HFFc6 (cell line): ENCODE measurements at regions not wholly inside any gene's neighbourhood (a gene's known extent, or its start where the extent isn't known, plus 50 kb on each side); places are given as distances from the start of the nearest gene placed in this dataset.

Experiments
- DNase-seq: peaks from one replicate; pipeline ENCODE4 v3.0.0-alpha.2; 2018
- H3K27ac Mint-ChIP-seq: 2 replicates; pipeline ENCODE4 v1.8.0; 2020; ENCODE audit warnings: mild to moderate bottlenecking, mixed read lengths
- H3K27me3 Mint-ChIP-seq: 2 replicates; pipeline ENCODE4 v1.8.0; 2021; ENCODE audit warnings: mild to moderate bottlenecking, moderate library complexity, mixed read lengths; ENCODE audit not compliant: insufficient read depth
- H3K36me3 Mint-ChIP-seq: 2 replicates; pipeline ENCODE4 v1.8.0; 2021; ENCODE audit warnings: low read depth, mixed read lengths
- H3K4me1 Mint-ChIP-seq: 2 replicates; pipeline ENCODE4 v1.8.0; 2020; ENCODE audit warnings: low read depth, mixed read lengths
- H3K4me3 Mint-ChIP-seq: 2 replicates; pipeline ENCODE4 v1.8.0; 2020; ENCODE audit warnings: mild to moderate bottlenecking, moderate library complexity, mixed read lengths
- H3K9me3 Mint-ChIP-seq: 2 replicates; pipeline ENCODE4 v1.8.0; 2020; ENCODE audit warnings: mild to moderate bottlenecking, mixed read lengths
- CTCF ChIP-seq: fragments of 200-600 bp; sonication (generic); IDR thresholded peaks from 2 replicates; pipeline ENCODE4 v1.5.0; 2021; ENCODE audit warnings: antibody characterized with exemption, mild to moderate bottlenecking

GRCh38 chr6:19524366-19525186 is 312.6 kb upstream of the ID4 start:
- Mint-ChIP-seq H3K4me3 (no peak overlapping the region), H3K27me3 (no peaks in the 10 kb centered on the region; the same call in 1 of the 2 replicates), H3K9me3 (no peaks in the 10 kb centered on the region; the same call in 1 of the 2 replicates), H3K36me3 (no peaks in the 10 kb centered on the region), H3K4me1 (no peaks in the 10 kb centered on the region), H3K27ac (no peak overlapping the region)
- TF ChIP-seq CTCF, result no peak
- no peak for DNase-seq

DNA sequence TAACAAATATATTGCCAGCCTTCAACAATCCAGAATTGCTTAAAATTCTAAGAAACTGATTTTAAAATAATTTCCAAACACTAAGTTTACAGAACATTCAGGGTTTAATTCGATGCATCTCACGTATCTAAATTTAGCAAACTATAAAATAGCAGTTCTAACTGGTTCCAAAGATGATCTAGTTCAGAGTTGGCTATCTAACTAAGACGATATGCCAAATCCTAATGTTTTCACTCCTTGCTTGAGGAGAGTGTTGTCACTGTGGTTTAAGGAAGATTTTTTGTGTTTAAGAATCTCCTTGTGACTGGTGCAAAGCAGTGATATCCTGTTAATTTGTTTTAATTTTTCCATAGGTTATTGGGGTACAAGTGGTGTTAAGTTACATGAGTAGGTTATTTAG is 311.5 kb upstream of the ID4 start:
- H3K4me1 Mint-ChIP-seq, result no peaks in the 10 kb centered on the region
- H3K27me3 Mint-ChIP-seq, result no peaks in the 10 kb centered on the region; the same call in 1 of the 2 replicates
- no peaks in the 10 kb centered on the region; the same call in 1 of the 2 replicates for H3K9me3 Mint-ChIP-seq
- no peak overlapping the region for H3K27ac Mint-ChIP-seq
- no peak overlapping the region for H3K4me3 Mint-ChIP-seq
- no peak for TF ChIP-seq CTCF
- no peaks in the 10 kb centered on the region for H3K36me3 Mint-ChIP-seq
- no peak for DNase-seq

GRCh38 chr6:19530188-19530587 is 307.0 kb upstream of the ID4 start:
- H3K4me1 Mint-ChIP-seq, result no peaks in the 10 kb centered on the region
- no peaks in the 10 kb centered on the region; the same call in 1 of the 2 replicates for H3K27me3 Mint-ChIP-seq
- no peak overlapping the region for H3K27ac Mint-ChIP-seq
- DNase-seq, result no peak
- TF ChIP-seq CTCF, result no peak
- H3K36me3 Mint-ChIP-seq, result no peaks in the 10 kb centered on the region
- no peak overlapping the region for H3K4me3 Mint-ChIP-seq
- H3K9me3 Mint-ChIP-seq, result no peaks in the 10 kb centered on the region; the same call in none of the 2 replicates

- TF ChIP-seq CTCF, result no peak
- H3K4me3 Mint-ChIP-seq, result no peak overlapping the region
- H3K27ac Mint-ChIP-seq, result no peak overlapping the region
- H3K9me3 Mint-ChIP-seq, result no peaks in the 10 kb centered on the region; the same call in 1 of the 2 replicates
- DNase-seq, result no peak
- no peaks in the 10 kb centered on the region for H3K36me3 Mint-ChIP-seq
- no peaks in the 10 kb centered on the region for H3K4me1 Mint-ChIP-seq
- H3K27me3 Mint-ChIP-seq, result peaks cover 1% of the 10 kb centered on the region; the same call in 1 of the 2 replicates
Measured at GRCh38 chr6:19535351-19535750, 301.8 kb upstream of the ID4 start.

DNA sequence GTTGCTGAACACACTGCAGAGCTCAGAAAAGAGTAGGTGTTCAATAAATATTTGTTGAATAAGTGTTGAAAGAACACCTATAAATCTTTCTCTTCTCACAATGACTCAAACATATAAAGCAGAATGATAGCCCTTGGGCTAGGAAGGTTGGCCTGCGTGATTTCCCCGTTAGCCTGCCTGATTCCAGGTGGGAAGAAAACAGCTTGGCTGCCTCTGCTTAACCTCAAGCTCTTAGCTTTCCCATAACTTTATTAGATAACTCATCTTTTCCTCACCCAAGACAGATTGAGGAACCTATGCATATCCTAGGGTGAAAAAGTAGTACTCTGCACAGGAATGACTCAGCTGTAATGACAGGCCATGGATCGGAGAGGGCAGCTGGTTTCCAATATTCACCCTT is 300.3 kb upstream of the ID4 start:
- Mint-ChIP-seq H3K27me3 (peaks cover 1% of the 10 kb centered on the region; the same call in 1 of the 2 replicates), H3K4me1 (no peaks in the 10 kb centered on the region), H3K4me3 (no peak overlapping the region), H3K9me3 (no peaks in the 10 kb centered on the region; the same call in 1 of the 2 replicates), H3K27ac (no peak overlapping the region), H3K36me3 (no peaks in the 10 kb centered on the region)
- DNase-seq, result no peak
- TF ChIP-seq CTCF, result no peak
